Stimulated activated naive B cell treated with anti-CD40 and anti-IgM and Interleukin-4, amounts not matched to agents 10 μg/mL and 1 μg/mL and 100 μg/mL, for 72 hours (primary cell): ENCODE measurements at regions not wholly inside any gene's neighbourhood (a gene's known extent, or its start where the extent isn't known, plus 50 kb on each side); places are given as distances from the start of the nearest gene placed in this dataset.

Source experiments
- ATAC-seq, 2 donors: fragments of 150-1000 bp; cut with Tn5 transposase; replicated peaks; 2 replicates each; pipeline ENCODE4 v1.10.0; 2021; ENCODE audit warnings: moderate library complexity in 1 of 2
- DNase-seq: peaks from one replicate; pipeline ENCODE4 v3.0.0; 2021
- H3K27ac Mint-ChIP-seq: one replicate; pipeline ENCODE4 v1.8.0; 2022; ENCODE audit warnings: mild to moderate bottlenecking, mixed read lengths
- H3K27me3 Mint-ChIP-seq, 2 donors: one replicate each; pipeline ENCODE4 v1.8.0; 2022; ENCODE audit warnings: mixed read lengths in 2 of 2
- H3K36me3 Mint-ChIP-seq, 2 donors: one replicate each; pipeline ENCODE4 v1.8.0; 2022; ENCODE audit warnings: mixed read lengths in 2 of 2, mild to moderate bottlenecking in 1 of 2
- H3K4me1 Mint-ChIP-seq, 2 donors: one replicate each; pipeline ENCODE4 v1.8.0; 2022; ENCODE audit warnings: mixed read lengths in 2 of 2, mild to moderate bottlenecking in 1 of 2
- H3K4me3 Mint-ChIP-seq, 2 donors: one replicate each; pipeline ENCODE4 v1.8.0; 2022; ENCODE audit warnings: mild to moderate bottlenecking in 2 of 2, mixed read lengths in 2 of 2, moderate library complexity in 1 of 2
- H3K9me3 Mint-ChIP-seq, 2 donors: one replicate each; pipeline ENCODE4 v1.8.0; 2022; ENCODE audit warnings: mixed read lengths in 2 of 2, mild to moderate bottlenecking in 1 of 2

DNA sequence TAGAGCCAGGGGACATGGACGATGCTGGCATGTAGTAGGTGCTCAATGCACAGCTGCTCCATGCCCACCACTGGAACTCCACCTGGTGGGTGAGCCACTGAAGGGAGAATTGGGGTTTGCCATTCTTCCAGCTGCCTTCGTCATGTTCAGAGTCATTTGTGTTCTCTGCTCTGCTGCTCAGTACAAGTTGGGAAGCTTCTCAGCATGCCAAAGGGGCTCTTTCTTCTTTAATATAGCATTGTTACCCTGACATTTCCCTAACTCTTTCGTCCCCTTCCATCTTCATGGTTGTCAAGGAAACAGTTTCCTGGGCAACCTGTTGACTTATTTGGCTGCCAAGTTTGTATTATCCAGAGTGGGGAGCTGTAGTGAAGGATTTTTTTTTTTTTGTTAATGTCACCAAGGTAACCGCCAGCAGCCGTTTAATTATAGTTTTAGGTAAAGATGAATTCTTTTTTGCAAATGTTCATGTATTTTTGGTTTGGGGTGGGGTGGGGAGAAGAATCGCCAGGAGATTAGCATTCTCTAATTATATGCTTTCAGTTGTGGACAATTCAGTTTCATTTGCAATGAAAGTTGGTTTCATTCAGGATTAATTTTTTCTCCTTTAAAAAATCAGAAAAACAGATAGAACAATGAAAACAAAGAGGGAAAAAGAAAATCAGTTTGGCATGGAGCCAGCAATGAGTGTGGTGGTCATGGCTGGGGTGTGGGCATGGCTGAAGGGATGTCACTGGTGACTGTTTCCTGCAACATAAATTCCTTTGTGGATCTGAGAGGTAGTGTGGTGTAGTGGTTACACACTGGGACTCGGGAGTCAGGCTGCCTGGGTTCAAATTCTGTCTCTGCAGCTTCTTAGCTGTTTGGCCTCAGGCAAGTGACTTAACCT lies 73.0 kb upstream of the KCNG1 start:
- Mint-ChIP-seq H3K9me3 (no peaks in the 10 kb centered on the region), H3K4me3 (no peak overlapping the region), H3K27ac (peak overlapping the region; percentile 59), H3K36me3 (no peaks in the 10 kb centered on the region), H3K27me3 (peaks cover 16 to 34% of the 10 kb centered on the region in 2 donors), H3K4me1 (peaks cover 45 to 87% of the 10 kb centered on the region in 2 donors)
- DNase-seq (no peak), ATAC-seq (no peak)

- no peak for DNase-seq
- Mint-ChIP-seq H3K9me3 (no peaks in the 10 kb centered on the region), H3K27me3 (peaks cover 18 to 40% of the 10 kb centered on the region in 2 donors), H3K27ac (no peak overlapping the region), H3K36me3 (no peaks in the 10 kb centered on the region), H3K4me1 (peaks cover 36 to 71% of the 10 kb centered on the region in 2 donors), H3K4me3 (no peak overlapping the region)
- ATAC-seq, result no peak
Measured at GRCh38 chr20:51094221-51094620, 71.3 kb upstream of the KCNG1 start.

- H3K4me3 Mint-ChIP-seq, result no peak overlapping the region
- H3K9me3 Mint-ChIP-seq, result no peaks in the 10 kb centered on the region
- peaks cover 18 to 47% of the 10 kb centered on the region in 2 donors for H3K27me3 Mint-ChIP-seq
- peaks cover 28 to 62% of the 10 kb centered on the region in 2 donors for H3K4me1 Mint-ChIP-seq
- ATAC-seq (no peak), DNase-seq (no peak)
- no peaks in the 10 kb centered on the region for H3K36me3 Mint-ChIP-seq
- H3K27ac Mint-ChIP-seq, result no peak overlapping the region
Measured at GRCh38 chr20:51093240-51093763, 70.4 kb upstream of the KCNG1 start.

GRCh38 chr20:51092338-51092737 lies 69.4 kb upstream of the KCNG1 start:
- Mint-ChIP-seq H3K27me3 (peaks cover 20 to 51% of the 10 kb centered on the region in 2 donors), H3K27ac (no peak overlapping the region), H3K36me3 (no peaks in the 10 kb centered on the region), H3K9me3 (no peaks in the 10 kb centered on the region), H3K4me1 (peaks cover 26 to 52% of the 10 kb centered on the region in 2 donors), H3K4me3 (peak overlapping the region; percentile 46 to 70)
- ATAC-seq (no peak), DNase-seq (no peak)

DNA sequence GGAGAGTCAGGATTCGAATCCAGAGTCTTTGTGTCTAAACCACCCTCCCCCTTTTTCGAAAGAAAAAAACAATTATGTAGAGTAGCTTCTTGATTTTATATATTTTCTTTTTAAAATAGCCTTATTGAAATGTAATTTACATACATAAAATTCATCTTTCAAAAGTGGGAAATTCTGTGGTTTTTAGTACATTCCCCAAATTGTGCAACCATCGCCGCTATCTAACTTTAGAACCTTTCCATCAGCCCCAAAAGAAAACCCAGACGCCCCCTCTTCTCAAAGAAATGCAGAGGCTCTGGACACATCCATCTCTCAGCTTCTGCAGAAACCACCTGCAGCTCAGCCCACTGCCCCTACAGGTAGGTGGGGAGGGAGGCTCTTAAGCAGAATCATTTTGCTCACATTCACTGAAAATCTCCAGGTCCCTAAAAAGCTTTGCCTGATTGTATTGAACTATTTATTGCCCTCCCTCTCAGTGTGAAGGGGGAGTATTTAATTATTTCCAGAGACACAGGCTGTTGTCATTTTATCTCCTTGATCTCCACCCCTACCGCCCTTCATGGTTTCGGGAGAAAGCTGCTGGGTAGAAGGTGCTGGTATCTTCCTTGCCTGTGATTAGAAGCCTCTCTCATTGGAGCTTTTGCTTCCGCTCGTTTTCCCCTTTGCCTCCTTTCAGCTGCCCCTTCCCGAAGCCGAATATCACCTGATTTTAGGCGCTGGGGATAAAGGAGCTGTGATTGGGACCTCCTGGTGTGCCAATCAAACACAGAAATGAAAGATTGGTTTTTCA lies 68.7 kb upstream of the KCNG1 start:
- Mint-ChIP-seq H3K9me3 (no peaks in the 10 kb centered on the region), H3K27ac (peak overlapping the region; percentile 71), H3K4me1 (peaks cover 27 to 47% of the 10 kb centered on the region in 2 donors), H3K4me3 (peak overlapping the region; percentile 65 to 68), H3K36me3 (no peaks in the 10 kb centered on the region), H3K27me3 (peaks cover 23 to 53% of the 10 kb centered on the region in 2 donors)
- DNase-seq, result no peak
- peak in 1 of 2 donors; percentile 52 for ATAC-seq

DNA sequence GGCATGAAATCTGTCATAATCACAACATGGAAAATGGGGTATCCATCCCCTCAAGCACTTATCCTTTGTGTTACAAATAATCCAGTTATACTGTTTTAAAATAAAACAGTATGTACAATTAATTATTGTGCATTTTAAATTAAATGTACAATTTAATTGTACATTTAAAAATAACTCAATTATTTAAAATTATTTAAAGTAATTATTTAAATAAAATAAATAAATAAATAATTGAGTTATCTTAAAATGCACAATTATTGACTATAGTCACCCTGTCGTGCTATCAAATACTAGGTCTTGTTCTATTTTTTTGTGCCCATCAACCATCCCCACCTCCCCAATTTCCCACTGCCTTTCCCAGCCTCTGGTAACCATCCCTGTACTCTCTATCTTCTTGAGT lies 66.9 kb upstream of the KCNG1 start:
- DNase-seq (no peak), ATAC-seq (no peak)
- Mint-ChIP-seq H3K27me3 (peaks cover 23 to 62% of the 10 kb centered on the region in 2 donors), H3K9me3 (no peaks in the 10 kb centered on the region), H3K4me3 (no peak overlapping the region), H3K36me3 (no peaks in the 10 kb centered on the region), H3K4me1 (peaks cover 18 to 30% of the 10 kb centered on the region in 2 donors), H3K27ac (no peak overlapping the region)

GRCh38 chr20:51089272-51089781 lies 66.4 kb upstream of the KCNG1 start:
- DNase-seq (no peak), ATAC-seq (no peak)
- Mint-ChIP-seq H3K27me3 (peaks cover 23 to 62% of the 10 kb centered on the region in 2 donors), H3K4me1 (peaks cover 18 to 29% of the 10 kb centered on the region in 2 donors), H3K36me3 (no peaks in the 10 kb centered on the region), H3K4me3 (no peak overlapping the region), H3K9me3 (no peaks in the 10 kb centered on the region), H3K27ac (no peak overlapping the region)

GRCh38 chr20:51087266-51087665 lies 64.4 kb upstream of the KCNG1 start:
- Mint-ChIP-seq H3K36me3 (no peaks in the 10 kb centered on the region), H3K27me3 (peaks cover 35 to 58% of the 10 kb centered on the region in 2 donors), H3K4me1 (peaks cover 12 to 15% of the 10 kb centered on the region in 2 donors), H3K4me3 (no peak overlapping the region), H3K9me3 (no peaks in the 10 kb centered on the region), H3K27ac (no peak overlapping the region)
- DNase-seq (no peak), ATAC-seq (no peak)

DNA sequence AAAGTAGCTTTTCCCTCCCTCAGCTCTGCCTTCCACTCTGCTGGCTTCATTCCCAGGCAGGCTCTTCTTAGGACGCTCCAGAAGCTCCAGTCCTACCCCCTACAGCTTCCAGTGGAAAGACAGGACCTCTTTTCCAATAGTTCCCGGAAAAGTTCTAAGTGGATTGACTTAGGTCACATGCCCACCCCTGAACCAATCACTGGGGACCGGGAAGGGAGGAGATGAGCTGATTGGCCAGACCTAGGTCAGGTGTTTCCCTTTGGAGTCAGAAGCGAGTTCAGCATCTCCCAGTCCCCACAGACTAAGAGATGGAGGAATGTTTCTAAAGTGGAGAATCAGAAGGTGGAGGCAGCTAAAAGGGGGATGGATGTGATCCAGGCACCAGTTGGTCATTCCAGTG lies 62.9 kb upstream of the KCNG1 start:
- DNase-seq, result no peak
- Mint-ChIP-seq H3K9me3 (no peaks in the 10 kb centered on the region), H3K4me1 (peaks cover under 1 to 4% of the 10 kb centered on the region in 2 donors), H3K36me3 (no peaks in the 10 kb centered on the region), H3K27ac (no peak overlapping the region), H3K27me3 (peaks cover 22 to 45% of the 10 kb centered on the region in 2 donors), H3K4me3 (no peak overlapping the region)
- ATAC-seq, result no peak

DNA sequence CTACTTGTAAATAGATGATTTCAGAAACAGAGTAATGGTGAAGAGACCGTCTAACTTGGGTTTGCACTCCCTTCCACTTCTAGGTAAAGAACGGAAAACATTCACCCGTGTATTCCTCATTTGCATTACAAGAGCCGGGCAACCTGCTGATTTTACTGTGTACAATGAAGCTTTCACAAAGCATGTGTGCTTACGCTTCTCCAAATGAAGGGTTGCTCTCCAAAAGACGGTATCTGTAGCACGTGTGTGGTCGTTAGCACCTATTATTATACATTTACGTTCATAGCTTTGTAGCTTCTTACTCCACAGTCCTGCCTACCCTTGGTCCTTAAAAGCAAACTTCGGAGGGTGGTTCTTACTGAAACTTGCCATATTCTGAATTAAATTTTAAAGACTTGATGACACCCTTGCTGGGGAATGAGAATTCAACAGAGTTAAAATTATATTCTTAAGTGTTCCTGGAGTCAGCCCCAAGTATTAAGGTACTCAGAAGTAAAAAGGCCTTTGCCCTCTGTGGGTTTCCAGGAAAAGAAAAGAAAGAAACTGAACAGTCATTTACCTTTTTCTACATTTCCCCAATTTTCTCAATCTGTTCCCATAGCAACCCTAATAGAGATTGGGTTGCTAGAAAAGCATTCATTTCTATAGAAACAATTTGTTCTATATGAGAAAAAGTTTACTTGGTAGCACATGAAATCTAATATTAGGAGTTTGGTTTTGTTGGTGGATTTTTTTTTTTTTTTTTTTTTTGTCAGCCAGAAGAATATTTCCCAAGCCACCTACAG lies 61.9 kb upstream of the KCNG1 start:
- Mint-ChIP-seq H3K27me3 (peaks cover 21 to 40% of the 10 kb centered on the region in 2 donors), H3K4me1 (peaks cover 0 to 3% of the 10 kb centered on the region in 2 donors), H3K36me3 (no peaks in the 10 kb centered on the region), H3K27ac (no peak overlapping the region), H3K9me3 (no peaks in the 10 kb centered on the region), H3K4me3 (no peak overlapping the region)
- ATAC-seq (no peak), DNase-seq (no peak)

- Mint-ChIP-seq H3K27ac (no peak overlapping the region), H3K36me3 (no peaks in the 10 kb centered on the region), H3K9me3 (no peaks in the 10 kb centered on the region), H3K4me3 (no peak overlapping the region), H3K27me3 (peaks cover 25 to 39% of the 10 kb centered on the region in 2 donors), H3K4me1 (peaks cover 0 to 3% of the 10 kb centered on the region in 2 donors)
- DNase-seq, result no peak
- ATAC-seq, result no peak
Measured at GRCh38 chr20:51083447-51083846, 60.5 kb upstream of the KCNG1 start.

DNA sequence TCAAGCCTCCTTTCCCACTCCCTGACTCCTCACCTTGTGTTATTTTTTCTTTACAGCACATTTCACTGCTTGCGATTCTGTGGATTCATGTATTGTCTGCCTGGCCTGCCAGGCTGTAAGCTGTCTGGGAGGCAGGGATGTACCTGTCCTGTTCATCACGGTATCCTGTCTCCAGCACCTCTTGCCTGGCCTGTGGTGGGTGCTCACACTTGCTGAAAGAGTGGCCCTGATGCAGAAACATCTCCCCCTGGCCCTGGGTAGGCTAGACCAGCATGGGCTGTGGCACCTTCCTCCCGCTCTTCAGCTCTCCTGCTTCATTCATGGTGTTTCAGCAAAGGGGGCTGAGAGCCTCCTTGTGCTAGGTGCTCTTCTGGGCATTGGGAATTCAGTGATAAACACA lies 60.1 kb upstream of the KCNG1 start:
- H3K36me3 Mint-ChIP-seq, result no peaks in the 10 kb centered on the region
- peaks cover 25 to 39% of the 10 kb centered on the region in 2 donors for H3K27me3 Mint-ChIP-seq

GRCh38 chr20:51080516-51080915 lies 57.6 kb upstream of the KCNG1 start:
- H3K27me3 Mint-ChIP-seq, result peaks cover 33 to 39% of the 10 kb centered on the region in 2 donors
- H3K4me3 Mint-ChIP-seq, result no peak overlapping the region
- ATAC-seq (no peak), DNase-seq (no peak)
- H3K27ac Mint-ChIP-seq, result no peak overlapping the region
- H3K4me1 Mint-ChIP-seq, result peaks cover 5 to 9% of the 10 kb centered on the region in 2 donors
- no peaks in the 10 kb centered on the region for H3K9me3 Mint-ChIP-seq
- H3K36me3 Mint-ChIP-seq, result no peaks in the 10 kb centered on the region

More for the DNA sequence above, 60.1 kb upstream of the KCNG1 start:
- H3K9me3 Mint-ChIP-seq, result no peaks in the 10 kb centered on the region
- H3K4me3 Mint-ChIP-seq, result no peak overlapping the region
- no peak for DNase-seq
- peaks cover under 1 to 3% of the 10 kb centered on the region in 2 donors for H3K4me1 Mint-ChIP-seq
- no peak for ATAC-seq
- no peak overlapping the region for H3K27ac Mint-ChIP-seq
